ENCODE measurements at regions not wholly inside any gene's neighbourhood (a gene's known extent, or its start where the extent isn't known, plus 50 kb on each side); places are given as distances from the start of the nearest gene placed in this dataset.

DNA sequence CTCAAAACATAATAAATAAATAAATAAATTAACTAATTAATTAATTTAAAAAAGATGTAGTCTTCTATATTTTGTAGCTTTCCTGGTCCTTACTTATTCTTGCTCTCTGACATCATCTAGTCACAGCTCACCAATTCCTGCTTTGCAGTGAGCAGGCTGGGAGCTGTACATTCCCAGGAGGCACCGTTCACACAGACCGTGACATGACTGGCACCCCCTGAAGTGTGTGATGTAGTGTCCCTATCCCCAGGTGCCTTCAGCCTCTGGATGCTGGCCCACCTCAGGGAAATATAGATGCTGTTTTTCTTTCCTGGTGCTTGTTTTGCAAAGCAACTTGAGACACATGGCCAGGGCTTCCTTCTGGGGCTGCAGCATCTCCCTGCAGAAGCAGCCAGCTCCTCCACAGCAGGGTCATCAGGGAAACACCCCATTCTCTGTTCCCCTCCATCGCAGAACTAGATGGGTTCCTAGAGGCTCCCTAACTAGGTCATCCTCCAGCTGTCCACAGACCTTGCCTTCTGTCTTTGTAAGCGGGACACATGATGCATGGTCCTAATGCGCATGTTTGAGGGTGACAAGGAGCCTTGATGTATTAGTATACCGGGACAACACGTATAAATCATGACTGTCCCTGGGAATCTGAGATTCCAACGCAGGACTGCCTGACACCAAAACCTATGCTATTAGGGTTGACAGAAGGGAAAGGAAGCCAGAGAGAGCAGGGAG, 76.4 kb downstream of the RHOB start:
- WGBS (ENCODE audit: low lambda C conversion rate) = 95% methylated on average over 8 of the region's 8 CpGs
- Histone ChIP-seq H3F3A (replicated peaks; ENCODE audit: insufficient read depth) (no peaks in the 10 kb centered on the region), H3K9me2 (no peaks in the 10 kb centered on the region), H3K4me3 (ENCODE audit: low read depth in 2 of 2, low read length in 1 of 2) (no peak overlapping the region), H3K36me3 (replicated peaks in 1 of 2; ENCODE audit: control insufficient read depth in 1 of 2, insufficient read depth in 2 of 2, low read length in 1 of 2) (no peaks in the 10 kb centered on the region), H3K4me1 (ENCODE audit: control insufficient read depth in 1 of 2, insufficient read depth in 2 of 2, low read depth in 1 of 2, low read length in 1 of 2) (peaks cover 0 to 30% of the 10 kb centered on the region in 2 experiments; a peak in 2 of 4 replicates), H4K20me1 (ENCODE audit: insufficient read depth) (no peaks in the 10 kb centered on the region), H3K4me2 (no peak overlapping the region), H3K27ac (ENCODE audit: low read depth in 2 of 2, low read length in 1 of 2) (no peak overlapping the region), H2AFZ (ENCODE audit: low read depth) (no peak overlapping the region), H3K9ac (no peak overlapping the region), H3K79me2 (ENCODE audit: insufficient read depth) (no peaks in the 10 kb centered on the region), H3K27me3 (ENCODE audit: insufficient read depth) (no peaks in the 10 kb centered on the region), H3K9me3 (no peaks in the 10 kb centered on the region)
- ChIA-PET POLR2A (interaction anchor here (0.6 to 5.6 kb wide), 2 partner anchors 76 to 79 kb away, joined by 3 to 64 read pairs; partner anchors contain the start of gene RHOB), CTCF (interaction anchor here (0.8 to 2.0 kb wide), 3 partner anchors 76 to 108 kb away, joined by 4 to 6 read pairs (median 4); partner anchors contain the start of gene RHOB)
- DNase-seq = no peak
- TF ChIP-seq SIN3A (IDR thresholded peaks at IDR 0.05; ENCODE audit: borderline replicate concordance, low read depth, low read length) = no peak
- TF ChIP-seq FOXJ3 (CRISPR knock-in tag; IDR thresholded peaks at IDR 0.05) = no peak
- TF ChIP-seq RFX5 (IDR thresholded peaks at IDR 0.05; ENCODE audit: low read length) = no peak
- TF ChIP-seq SMC3 (IDR thresholded peaks at IDR 0.05; ENCODE audit: low read depth, low read length) = no peak

DNA sequence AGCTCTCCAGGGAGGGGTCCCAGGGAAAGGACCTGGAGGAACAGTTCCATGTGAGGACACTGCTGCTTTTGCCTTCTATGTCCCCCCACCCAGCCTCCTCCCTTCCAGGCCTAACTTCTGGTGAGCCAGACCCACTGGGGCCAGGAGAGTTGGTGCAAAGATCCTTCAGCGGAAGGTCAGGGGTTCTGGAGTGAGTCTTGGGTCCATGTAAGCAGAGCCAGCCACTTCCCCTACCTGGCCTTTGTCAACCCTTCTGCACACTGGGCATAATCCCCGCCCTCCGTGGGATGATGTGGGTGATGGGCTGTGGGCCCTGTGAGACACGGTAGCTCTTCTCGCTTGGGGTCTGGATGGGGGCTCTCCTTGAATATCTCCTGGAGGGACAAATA, 76.9 kb downstream of the RHOB start:
- Histone ChIP-seq H3K4me2 (no peak overlapping the region), H2AFZ (ENCODE audit: low read depth) (no peak overlapping the region), H3K79me2 (ENCODE audit: insufficient read depth) (no peaks in the 10 kb centered on the region), H4K20me1 (ENCODE audit: insufficient read depth) (no peaks in the 10 kb centered on the region), H3K27ac (ENCODE audit: low read depth in 2 of 2, low read length in 1 of 2) (no peak overlapping the region), H3K9me2 (no peaks in the 10 kb centered on the region), H3K9ac (no peak overlapping the region), H3K9me3 (no peaks in the 10 kb centered on the region), H3K4me3 (ENCODE audit: low read depth in 2 of 2, low read length in 1 of 2) (no peak overlapping the region), H3K36me3 (replicated peaks in 1 of 2; ENCODE audit: control insufficient read depth in 1 of 2, insufficient read depth in 2 of 2, low read length in 1 of 2) (no peaks in the 10 kb centered on the region), H3F3A (replicated peaks; ENCODE audit: insufficient read depth) (no peaks in the 10 kb centered on the region), H3K27me3 (ENCODE audit: insufficient read depth) (no peaks in the 10 kb centered on the region), H3K4me1 (ENCODE audit: control insufficient read depth in 1 of 2, insufficient read depth in 2 of 2, low read depth in 1 of 2, low read length in 1 of 2) (peaks cover 0 to 30% of the 10 kb centered on the region in 2 experiments; a peak in 2 of 4 replicates)
- 96% methylated on average over 5 of the region's 5 CpGs for WGBS (ENCODE audit: low lambda C conversion rate)
- ChIA-PET CTCF (interaction anchor here (1.2 to 2.3 kb wide), 4 partner anchors 77 to 138 kb away, joined by 3 to 7 read pairs (median 5); partner anchors contain the start of gene RHOB), POLR2A (interaction anchor here (5.6 kb wide), 1 partner anchor 76 kb away, joined by 64 read pairs; the partner anchor contains the start of gene RHOB)
- DNase-seq = no peak
- TF ChIP-seq EZH2phosphoT487 (IDR thresholded peaks at IDR 0.05; ENCODE audit: borderline replicate concordance, low read depth) (no peak), SMC3 (IDR thresholded peaks at IDR 0.05; ENCODE audit: low read depth, low read length) (no peak), JUND (IDR thresholded peaks at IDR 0.05) (no peak)
- TF ChIP-seq, protein P1, sequence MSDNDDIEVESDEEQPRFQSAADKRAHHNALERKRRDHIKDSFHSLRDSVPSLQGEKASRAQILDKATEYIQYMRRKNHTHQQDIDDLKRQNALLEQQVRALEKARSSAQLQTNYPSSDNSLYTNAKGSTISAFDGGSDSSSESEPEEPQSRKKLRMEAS (IDR thresholded peaks at IDR 0.05; ENCODE audit: low read depth) = no peak
- TF ChIP-seq, protein P2, sequence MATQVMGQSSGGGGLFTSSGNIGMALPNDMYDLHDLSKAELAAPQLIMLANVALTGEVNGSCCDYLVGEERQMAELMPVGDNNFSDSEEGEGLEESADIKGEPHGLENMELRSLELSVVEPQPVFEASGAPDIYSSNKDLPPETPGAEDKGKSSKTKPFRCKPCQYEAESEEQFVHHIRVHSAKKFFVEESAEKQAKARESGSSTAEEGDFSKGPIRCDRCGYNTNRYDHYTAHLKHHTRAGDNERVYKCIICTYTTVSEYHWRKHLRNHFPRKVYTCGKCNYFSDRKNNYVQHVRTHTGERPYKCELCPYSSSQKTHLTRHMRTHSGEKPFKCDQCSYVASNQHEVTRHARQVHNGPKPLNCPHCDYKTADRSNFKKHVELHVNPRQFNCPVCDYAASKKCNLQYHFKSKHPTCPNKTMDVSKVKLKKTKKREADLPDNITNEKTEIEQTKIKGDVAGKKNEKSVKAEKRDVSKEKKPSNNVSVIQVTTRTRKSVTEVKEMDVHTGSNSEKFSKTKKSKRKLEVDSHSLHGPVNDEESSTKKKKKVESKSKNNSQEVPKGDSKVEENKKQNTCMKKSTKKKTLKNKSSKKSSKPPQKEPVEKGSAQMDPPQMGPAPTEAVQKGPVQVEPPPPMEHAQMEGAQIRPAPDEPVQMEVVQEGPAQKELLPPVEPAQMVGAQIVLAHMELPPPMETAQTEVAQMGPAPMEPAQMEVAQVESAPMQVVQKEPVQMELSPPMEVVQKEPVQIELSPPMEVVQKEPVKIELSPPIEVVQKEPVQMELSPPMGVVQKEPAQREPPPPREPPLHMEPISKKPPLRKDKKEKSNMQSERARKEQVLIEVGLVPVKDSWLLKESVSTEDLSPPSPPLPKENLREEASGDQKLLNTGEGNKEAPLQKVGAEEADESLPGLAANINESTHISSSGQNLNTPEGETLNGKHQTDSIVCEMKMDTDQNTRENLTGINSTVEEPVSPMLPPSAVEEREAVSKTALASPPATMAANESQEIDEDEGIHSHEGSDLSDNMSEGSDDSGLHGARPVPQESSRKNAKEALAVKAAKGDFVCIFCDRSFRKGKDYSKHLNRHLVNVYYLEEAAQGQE (IDR thresholded peaks at IDR 0.05; ENCODE audit: low read depth, low read length) = no peak
- TF ChIP-seq, protein P3, sequence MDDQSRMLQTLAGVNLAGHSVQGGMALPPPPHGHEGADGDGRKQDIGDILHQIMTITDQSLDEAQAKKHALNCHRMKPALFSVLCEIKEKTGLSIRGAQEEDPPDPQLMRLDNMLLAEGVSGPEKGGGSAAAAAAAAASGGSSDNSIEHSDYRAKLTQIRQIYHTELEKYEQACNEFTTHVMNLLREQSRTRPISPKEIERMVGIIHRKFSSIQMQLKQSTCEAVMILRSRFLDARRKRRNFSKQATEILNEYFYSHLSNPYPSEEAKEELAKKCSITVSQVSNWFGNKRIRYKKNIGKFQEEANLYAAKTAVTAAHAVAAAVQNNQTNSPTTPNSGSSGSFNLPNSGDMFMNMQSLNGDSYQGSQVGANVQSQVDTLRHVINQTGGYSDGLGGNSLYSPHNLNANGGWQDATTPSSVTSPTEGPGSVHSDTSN (IDR thresholded peaks at IDR 0.05) = no peak

Data from SK-N-SH (cell line).